Mesenchymal stem cell (in vitro differentiated cells and primary cell): ENCODE measurements at regions not wholly inside any gene's neighbourhood (a gene's known extent, or its start where the extent isn't known, plus 50 kb on each side); places are given as distances from the start of the nearest gene placed in this dataset.
A peak's percentile ranks its signal among the peaks of the same experiment; 100 is the strongest.

Source experiments
- DNase-seq: peaks from one replicate; pipeline ENCODE4 v3.0.0-alpha.2; 2013
- H2AFZ ChIP-seq: one replicate; pipeline ENCODE4 v1.6.1; 2013; ENCODE audit warnings: low read depth, mild to moderate bottlenecking, control low read depth, inconsistent platforms, low read length, moderate library complexity
- H2AK5ac ChIP-seq: 2 replicates; pipeline ENCODE4 v1.6.1; 2013; ENCODE audit warnings: low read length, moderate library complexity, mild to moderate bottlenecking, inconsistent platforms; ENCODE audit not compliant: severe bottlenecking
- H2BK120ac ChIP-seq: one replicate; pipeline ENCODE4 v1.6.1; 2013; ENCODE audit warnings: low read depth, mild to moderate bottlenecking, inconsistent platforms, low read length, moderate library complexity
- H2BK12ac ChIP-seq, 2 experiments: one replicate each; pipeline ENCODE4 v1.6.1; 2013; ENCODE audit warnings: inconsistent platforms in 2 of 2, low read length in 2 of 2, mild to moderate bottlenecking in 2 of 2, moderate library complexity in 2 of 2, control low read depth in 1 of 2
- H2BK15ac ChIP-seq: one replicate; pipeline ENCODE4 v1.6.1; 2013; ENCODE audit warnings: mild to moderate bottlenecking, low read depth, inconsistent platforms; ENCODE audit not compliant: poor library complexity, severe bottlenecking
- H2BK5ac ChIP-seq: 2 replicates; pipeline ENCODE4 v1.6.1; 2013; ENCODE audit warnings: low read depth, mild to moderate bottlenecking, low read length, control low read depth, inconsistent platforms; ENCODE audit not compliant: poor library complexity, severe bottlenecking
- H3K14ac ChIP-seq, 2 experiments: one replicate each; pipeline ENCODE4 v1.6.1; 2013; ENCODE audit warnings: inconsistent platforms in 2 of 2, low read length in 2 of 2, control low read depth in 1 of 2, mild to moderate bottlenecking in 1 of 2, moderate library complexity in 1 of 2
- H3K18ac ChIP-seq, 2 experiments: one replicate each; pipeline ENCODE4 v1.6.1; 2013; ENCODE audit warnings: inconsistent platforms in 2 of 2, low read length in 2 of 2, control low read depth in 1 of 2, low read depth in 1 of 2, mild to moderate bottlenecking in 1 of 2
- H3K23ac ChIP-seq, 2 experiments: one replicate each; pipeline ENCODE4 v1.6.1; 2013; ENCODE audit warnings: inconsistent platforms in 2 of 2, low read length in 2 of 2, mild to moderate bottlenecking in 2 of 2, moderate library complexity in 2 of 2, control low read depth in 1 of 2
- H3K27ac ChIP-seq: 2 replicates; pipeline ENCODE4 v1.5.1; 2013; ENCODE audit warnings: mild to moderate bottlenecking, moderate library complexity, low read length, control low read depth, inconsistent platforms; ENCODE audit not compliant: poor library complexity, severe bottlenecking
- H3K27me3 ChIP-seq, 2 experiments: 2 replicates each; pipeline versions ENCODE4 v1.6.1 to v1.7.0; 2013; ENCODE audit warnings: low read length in 2 of 2, mild to moderate bottlenecking in 2 of 2, moderate library complexity in 2 of 2, control low read depth in 1 of 2, inconsistent platforms in 1 of 2; ENCODE audit not compliant: control insufficient read depth in 1 of 2, insufficient read depth in 1 of 2
- H3K36me3 ChIP-seq, 2 experiments: 2 replicates each; pipeline versions ENCODE4 v1.6.1 to v1.7.0; 2013; ENCODE audit warnings: low read length in 2 of 2, control low read depth in 1 of 2, inconsistent platforms in 1 of 2, low read depth in 1 of 2, mild to moderate bottlenecking in 1 of 2; ENCODE audit not compliant: insufficient read depth in 2 of 2, control insufficient read depth in 1 of 2
- H3K4ac ChIP-seq, 2 experiments: one replicate each; pipeline ENCODE4 v1.6.1; 2013; ENCODE audit warnings: inconsistent platforms in 2 of 2, low read length in 2 of 2, mild to moderate bottlenecking in 2 of 2, moderate library complexity in 2 of 2, control low read depth in 1 of 2, low read depth in 1 of 2
- H3K4me1 ChIP-seq: 2 replicates; pipeline ENCODE4 v1.6.1; 2013; ENCODE audit warnings: low read depth, low read length, control low read depth; ENCODE audit not compliant: control insufficient read depth, insufficient read depth
- H3K4me2 ChIP-seq: 2 replicates; pipeline ENCODE4 v1.6.1; 2013; ENCODE audit warnings: low read length, mild to moderate bottlenecking, inconsistent platforms; ENCODE audit not compliant: poor library complexity, severe bottlenecking
- H3K4me3 ChIP-seq, 2 experiments: 2 replicates each; pipeline versions ENCODE4 v1.5.1 to v1.7.0; 2013; ENCODE audit warnings: low read length in 2 of 2, mild to moderate bottlenecking in 2 of 2, control low read depth in 1 of 2, low read depth in 1 of 2; ENCODE audit not compliant: insufficient read depth in 1 of 2
- H3K79me1 ChIP-seq: replicated peaks from 2 replicates; pipeline ENCODE4 v1.6.1; 2013; ENCODE audit warnings: mild to moderate bottlenecking, control low read depth, low read length, inconsistent platforms; ENCODE audit not compliant: poor library complexity, severe bottlenecking
- H3K9ac ChIP-seq: 2 replicates; pipeline ENCODE4 v1.7.0; 2013; ENCODE audit warnings: mild to moderate bottlenecking, low read length, moderate library complexity
- H3K9me3 ChIP-seq: 2 replicates; pipeline ENCODE4 v1.7.0; 2013; ENCODE audit warnings: mild to moderate bottlenecking, low read length; ENCODE audit not compliant: control insufficient read depth
- H4K8ac ChIP-seq: one replicate; pipeline ENCODE4 v1.6.1; 2013; ENCODE audit warnings: inconsistent platforms, mild to moderate bottlenecking, low read length, moderate library complexity
- H4K91ac ChIP-seq: one replicate; pipeline ENCODE4 v1.6.1; 2013; ENCODE audit warnings: mild to moderate bottlenecking, low read length, inconsistent platforms
- WGBS: methylation state at CpG from one replicate; pipeline ENCODE4 v1.1.7; 2013; ENCODE audit warnings: mixed read lengths; 5-methylcytosine and 5-hydroxymethylcytosine counted together

DNA sequence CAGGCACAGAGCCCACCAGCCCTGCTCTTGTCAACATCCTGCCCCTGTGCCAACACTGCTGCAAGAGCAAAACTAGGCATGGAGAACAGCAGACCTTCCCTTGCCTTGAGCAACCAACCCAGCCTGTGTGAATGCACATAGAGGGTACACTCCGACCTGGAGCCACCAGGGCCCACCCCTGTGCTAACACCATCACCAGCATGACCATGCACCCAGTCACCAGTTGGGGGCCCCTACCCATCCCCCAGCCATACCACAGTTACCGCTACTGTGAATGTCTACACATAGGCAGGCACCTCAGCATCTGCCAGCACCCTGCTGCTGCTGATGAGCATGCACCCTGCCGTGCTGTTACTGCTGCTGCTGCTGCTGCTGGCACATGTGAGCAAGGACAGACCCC is 301.9 kb upstream of the ST6GAL2 start:
- 38% methylated on average over 3 of the region's 3 CpGs for WGBS
- Histone ChIP-seq H3K27ac (no peak overlapping the region), H4K91ac (no peak overlapping the region), H3K4me1 (no peaks in the 10 kb centered on the region), H3K4ac (no peak overlapping the region), H3K27me3 (no peaks in the 10 kb centered on the region), H3K9me3 (no peaks in the 10 kb centered on the region), H4K8ac (no peak overlapping the region), H3K14ac (no peak overlapping the region), H2AFZ (no peak overlapping the region), H2BK12ac (no peak overlapping the region), H3K9ac (no peak overlapping the region), H2AK5ac (no peak overlapping the region), H3K4me2 (no peak overlapping the region), H3K23ac (no peak overlapping the region), H3K4me3 (no peak overlapping the region), H2BK5ac (no peak overlapping the region), H2BK15ac (no peak overlapping the region), H2BK120ac (no peak overlapping the region), H3K18ac (no peak overlapping the region), H3K79me1 (no peaks in the 10 kb centered on the region), H3K36me3 (no peaks in the 10 kb centered on the region)
- no peak for DNase-seq

DNA sequence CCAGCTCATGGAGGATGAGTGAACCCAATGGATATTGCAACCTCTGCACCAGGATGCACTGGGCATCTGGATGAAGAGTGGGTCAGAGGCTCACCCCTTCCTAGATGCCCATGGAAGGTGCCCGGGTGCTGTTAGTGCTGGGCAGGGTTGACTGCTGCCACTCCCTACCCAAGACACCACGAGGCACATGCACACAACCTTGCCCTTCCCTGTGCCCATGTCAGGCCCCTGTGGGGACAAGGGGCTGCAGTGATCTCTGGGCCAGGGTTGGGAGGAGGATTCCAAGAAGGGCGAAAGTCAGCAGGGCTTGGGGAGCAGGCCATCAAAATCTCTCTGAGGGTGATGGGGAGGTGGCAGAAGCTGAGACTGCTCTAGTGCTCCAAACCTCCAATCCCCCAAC is 309.7 kb upstream of the ST6GAL2 start:
- no peak overlapping the region for H3K27ac ChIP-seq
- no peak overlapping the region for H2BK5ac ChIP-seq
- no peak for DNase-seq
- H3K27me3 ChIP-seq, result no peaks in the 10 kb centered on the region
- H3K9me3 ChIP-seq, result no peaks in the 10 kb centered on the region
- no peak overlapping the region for H3K4me2 ChIP-seq
- H2BK15ac ChIP-seq, result no peak overlapping the region
- no peak overlapping the region for H4K91ac ChIP-seq
- H2AFZ ChIP-seq, result no peak overlapping the region
- H3K36me3 ChIP-seq, result no peaks in the 10 kb centered on the region
- H2BK12ac ChIP-seq, result no peak overlapping the region
- H3K14ac ChIP-seq, result no peak overlapping the region
- no peak overlapping the region for H3K18ac ChIP-seq
- H2BK120ac ChIP-seq, result no peak overlapping the region
- H3K9ac ChIP-seq, result no peak overlapping the region
- H3K4me3 ChIP-seq, result no peak overlapping the region
- 60% methylated on average over 1 of the region's 3 CpGs for WGBS
- no peaks in the 10 kb centered on the region for H3K79me1 ChIP-seq
- no peak overlapping the region for H2AK5ac ChIP-seq
- H3K4ac ChIP-seq, result no peak overlapping the region
- H3K4me1 ChIP-seq, result no peaks in the 10 kb centered on the region
- no peak overlapping the region for H3K23ac ChIP-seq
- H4K8ac ChIP-seq, result no peak overlapping the region

DNA sequence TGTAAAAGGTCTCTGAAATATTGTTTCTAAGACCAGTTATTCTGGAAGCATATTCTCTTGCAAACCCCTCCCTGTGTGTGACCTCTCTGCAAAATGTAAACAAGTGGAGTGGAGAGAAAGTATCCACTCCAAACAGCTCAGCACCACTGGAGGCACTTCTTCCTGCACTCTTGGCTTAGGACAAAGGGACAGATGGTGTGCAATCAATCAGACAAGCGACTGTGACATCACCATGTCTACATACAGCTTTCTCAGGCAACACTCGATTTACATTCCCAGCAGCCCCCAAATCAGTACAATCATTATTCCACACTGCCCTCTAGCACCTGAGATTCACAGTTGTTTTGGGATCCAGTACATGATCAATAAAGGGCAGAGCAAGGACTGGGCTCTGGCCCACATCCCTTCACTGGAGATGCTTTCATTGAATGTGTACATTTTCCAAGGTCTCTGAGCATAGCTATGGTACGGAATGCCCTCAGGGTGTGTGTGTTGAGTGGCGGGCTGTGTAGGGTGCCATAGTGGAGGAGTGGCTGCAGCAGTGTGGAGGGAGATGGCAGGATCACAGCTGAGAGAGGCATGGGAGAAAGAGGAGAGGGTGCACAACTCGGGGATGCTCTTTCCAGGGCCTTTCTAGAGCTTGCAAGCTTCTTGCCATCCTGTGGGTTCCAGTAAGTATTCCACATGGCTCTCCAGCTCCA is 311.8 kb upstream of the ST6GAL2 start:
- no peak overlapping the region for H2BK5ac ChIP-seq
- H3K23ac ChIP-seq, result no peak overlapping the region
- no peaks in the 10 kb centered on the region for H3K36me3 ChIP-seq
- no peak overlapping the region for H2BK12ac ChIP-seq
- H2BK15ac ChIP-seq, result no peak overlapping the region
- no peak overlapping the region for H2AK5ac ChIP-seq
- no peaks in the 10 kb centered on the region for H3K79me1 ChIP-seq
- H3K27me3 ChIP-seq, result no peaks in the 10 kb centered on the region
- no peaks in the 10 kb centered on the region for H3K4me1 ChIP-seq
- no peak overlapping the region for H3K9ac ChIP-seq
- no peak overlapping the region for H3K4me3 ChIP-seq
- no peak overlapping the region for H3K14ac ChIP-seq
- no peak overlapping the region for H4K91ac ChIP-seq
- DNase-seq, result no peak
- H4K8ac ChIP-seq, result no peak overlapping the region
- no peaks in the 10 kb centered on the region for H3K9me3 ChIP-seq
- H3K4me2 ChIP-seq, result no peak overlapping the region
- no peak overlapping the region for H3K4ac ChIP-seq
- H2AFZ ChIP-seq, result peak overlapping the region; percentile 1
- H2BK120ac ChIP-seq, result no peak overlapping the region
- WGBS, result 67% methylated on average over 5 of the region's 5 CpGs
- no peak overlapping the region for H3K18ac ChIP-seq
- no peak overlapping the region for H3K27ac ChIP-seq

DNA sequence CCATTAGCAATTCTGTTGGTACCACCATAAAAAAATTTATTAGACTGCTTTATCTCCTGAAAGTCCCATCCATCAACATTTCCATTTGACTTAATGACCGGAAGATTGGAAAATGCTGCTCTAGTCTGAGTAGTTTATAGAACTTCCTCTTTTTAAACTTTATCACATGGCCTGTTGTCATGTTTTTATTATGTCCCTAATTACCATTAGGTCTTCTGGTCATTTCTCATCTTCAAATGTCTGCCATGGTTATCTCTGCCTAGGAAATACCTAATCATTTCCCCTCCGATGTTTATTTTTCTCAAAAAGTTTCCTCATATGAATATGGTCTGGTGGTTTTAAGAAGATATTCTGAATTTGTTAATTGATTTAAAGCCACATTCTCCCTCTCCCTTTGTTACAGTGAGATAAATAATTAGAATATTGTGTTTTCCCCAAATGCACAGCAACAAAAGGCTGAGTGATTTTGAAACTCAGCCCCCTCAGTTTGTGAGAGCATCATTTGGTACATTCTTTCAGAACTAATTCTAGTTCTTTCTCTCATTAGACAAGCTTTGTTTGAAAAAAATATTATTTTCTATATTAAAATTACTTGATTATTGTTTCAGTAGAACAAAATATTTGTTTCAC is 317.1 kb upstream of the ST6GAL2 start:
- Histone ChIP-seq H3K9ac (no peak overlapping the region), H3K36me3 (no peaks in the 10 kb centered on the region), H3K4ac (no peak overlapping the region), H4K8ac (no peak overlapping the region), H3K4me3 (no peak overlapping the region), H2AK5ac (no peak overlapping the region), H2BK12ac (no peak overlapping the region), H2BK15ac (no peak overlapping the region), H3K79me1 (no peaks in the 10 kb centered on the region), H3K14ac (no peak overlapping the region), H3K4me1 (no peaks in the 10 kb centered on the region), H3K4me2 (no peak overlapping the region), H3K18ac (no peak overlapping the region), H3K9me3 (no peaks in the 10 kb centered on the region), H2BK5ac (no peak overlapping the region), H2BK120ac (no peak overlapping the region), H3K23ac (no peak overlapping the region), H3K27me3 (no peaks in the 10 kb centered on the region), H3K27ac (no peak overlapping the region), H4K91ac (no peak overlapping the region), H2AFZ (no peak overlapping the region)
- no peak for DNase-seq
- WGBS, result no CpG with 5 or more reads among the region's 2 CpGs
